ENCODE measurements at regions not wholly inside any gene's neighbourhood (a gene's known extent, or its start where the extent isn't known, plus 50 kb on each side); places are given as distances from the start of the nearest gene placed in this dataset.

- Mint-ChIP-seq H3K27me3 (ENCODE audit: low read depth) (no peaks in the 10 kb centered on the region), H3K36me3 (ENCODE audit: low read depth) (peaks cover 9% of the 10 kb centered on the region), H3K4me3 (peak overlapping the region; percentile 8), H3K4me1 (ENCODE audit: low read depth) (peaks cover 49% of the 10 kb centered on the region), H3K27ac (peak overlapping the region; percentile 58), H3K9me3 (peaks cover 11% of the 10 kb centered on the region)
These were observed 57.2 kb upstream of the FAM9C start for GRCh38 chrX:13101441-13102139.

GRCh38 chrX:13099121-13099520, 54.7 kb upstream of the FAM9C start:
- peaks cover 68% of the 10 kb centered on the region for H3K4me1 Mint-ChIP-seq (ENCODE audit: low read depth)
- H3K9me3 Mint-ChIP-seq, result peaks cover 11% of the 10 kb centered on the region
- H3K4me3 Mint-ChIP-seq, result peak overlapping the region; percentile 56
- H3K36me3 Mint-ChIP-seq (ENCODE audit: low read depth), result peaks cover 9% of the 10 kb centered on the region
- peak overlapping the region; percentile 72 for H3K27ac Mint-ChIP-seq
- no peaks in the 10 kb centered on the region for H3K27me3 Mint-ChIP-seq (ENCODE audit: low read depth)

GRCh38 chrX:13096728-13097127, 52.3 kb upstream of the FAM9C start:
- Mint-ChIP-seq H3K4me3 (peak overlapping the region; percentile 43), H3K36me3 (ENCODE audit: low read depth) (peaks cover 3% of the 10 kb centered on the region), H3K9me3 (no peaks in the 10 kb centered on the region), H3K4me1 (ENCODE audit: low read depth) (peaks cover 71% of the 10 kb centered on the region), H3K27ac (peak overlapping the region; percentile 38), H3K27me3 (ENCODE audit: low read depth) (no peaks in the 10 kb centered on the region)

GRCh38 chrX:13094828-13095341, 50.5 kb upstream of the FAM9C start:
- Mint-ChIP-seq H3K36me3 (ENCODE audit: low read depth) (peaks cover 3% of the 10 kb centered on the region), H3K4me3 (no peak overlapping the region), H3K9me3 (no peaks in the 10 kb centered on the region), H3K27me3 (ENCODE audit: low read depth) (no peaks in the 10 kb centered on the region), H3K4me1 (ENCODE audit: low read depth) (peaks cover 71% of the 10 kb centered on the region), H3K27ac (peak overlapping the region; percentile 43)

GRCh38 chrX:13094374-13094773, 50.0 kb upstream of the FAM9C start:
- Mint-ChIP-seq H3K4me1 (ENCODE audit: low read depth) (peaks cover 74% of the 10 kb centered on the region), H3K27me3 (ENCODE audit: low read depth) (no peaks in the 10 kb centered on the region), H3K9me3 (no peaks in the 10 kb centered on the region), H3K36me3 (ENCODE audit: low read depth) (peaks cover 3% of the 10 kb centered on the region), H3K4me3 (peak overlapping the region; percentile 38), H3K27ac (peak overlapping the region; percentile 89)

All from T-helper 1 cell treated with Interleukin-12 subunit alpha and Interleukin-12 subunit beta and Interleukin-4 antibody, amounts not matched to agents 30 μg/mL and 1 μg/mL, for 36 hours (primary cell).